GM23338 (cell line): ENCODE measurements at regions not wholly inside any gene's neighbourhood (a gene's known extent, or its start where the extent isn't known, plus 50 kb on each side); places are given as distances from the start of the nearest gene placed in this dataset.

Source experiments
- ATAC-seq: fragments of 200-7000 bp; cut with Tn5 transposase; 3 replicates; pipeline ENCODE4 v1.9.1; 2020
- DNase-seq: peaks from one replicate; pipeline ENCODE4 v3.0.0-alpha.2; 2015; ENCODE audit warnings: low spot score
- H2AFZ ChIP-seq: fragments of 200-600 bp; sonication (generic); 2 replicates; pipeline ENCODE4 v1.8.0; 2016; ENCODE audit warnings: antibody characterized with exemption, mild to moderate bottlenecking, moderate library complexity
- H3F3A ChIP-seq: fragments of 200-600 bp; sonication (generic); replicated peaks from 2 replicates; pipeline ENCODE4 v1.8.0; 2017; ENCODE audit warnings: antibody characterized with exemption, mixed run types, low read depth
- H3K27ac ChIP-seq: fragments of 200-600 bp; sonication (generic); 2 replicates; pipeline ENCODE4 v1.6.1; 2016; ENCODE audit warnings: low read depth
- H3K27me3 ChIP-seq: fragments of 200-600 bp; sonication (generic); 2 replicates; pipeline ENCODE4 v1.8.0; 2016; ENCODE audit warnings: mild to moderate bottlenecking, mixed run types, moderate library complexity; ENCODE audit not compliant: insufficient read depth
- H3K36me3 ChIP-seq: fragments of 200-600 bp; sonication (generic); 2 replicates; pipeline ENCODE4 v1.8.0; 2016; ENCODE audit warnings: mild to moderate bottlenecking; ENCODE audit not compliant: insufficient read depth
- H3K4me1 ChIP-seq: fragments of 200-600 bp; sonication (generic); 2 replicates; pipeline ENCODE4 v1.8.0; 2016; ENCODE audit warnings: mild to moderate bottlenecking, moderate library complexity; ENCODE audit not compliant: insufficient read depth
- H3K4me2 ChIP-seq: fragments of 200-600 bp; sonication (generic); 2 replicates; pipeline ENCODE4 v1.7.1; 2017; ENCODE audit warnings: mixed run types
- H3K4me3 ChIP-seq: fragments of 200-600 bp; sonication (generic); 2 replicates; pipeline ENCODE4 v1.6.1; 2016; ENCODE audit warnings: mixed run types
- H3K79me2 ChIP-seq: fragments of 200-600 bp; sonication (generic); replicated peaks from 2 replicates; pipeline ENCODE4 v1.8.0; 2017; ENCODE audit warnings: mild to moderate bottlenecking; ENCODE audit not compliant: insufficient read depth
- H3K9me2 ChIP-seq: fragments of 200-600 bp; sonication (generic); 2 replicates; pipeline ENCODE4 v1.8.0; 2017; ENCODE audit not compliant: insufficient read depth
- H4K20me1 ChIP-seq: fragments of 200-600 bp; sonication (generic); replicated peaks from 2 replicates; pipeline ENCODE4 v1.8.0; 2017; ENCODE audit warnings: mild to moderate bottlenecking; ENCODE audit not compliant: insufficient read depth
- H3K27ac Mint-ChIP-seq: 2 replicates; pipeline ENCODE4 v1.8.0; 2020; ENCODE audit warnings: inconsistent platforms, mild to moderate bottlenecking, moderate library complexity, mixed read lengths
- H3K27me3 Mint-ChIP-seq: 3 replicates; pipeline ENCODE4 v1.8.0; 2022; ENCODE audit warnings: low read depth, mild to moderate bottlenecking, moderate library complexity, mixed read lengths, inconsistent platforms; ENCODE audit not compliant: insufficient read depth, poor library complexity
- H3K36me3 Mint-ChIP-seq: 3 replicates; pipeline ENCODE4 v1.8.0; 2021; ENCODE audit warnings: low read depth, mild to moderate bottlenecking, inconsistent platforms, moderate library complexity, mixed read lengths
- H3K4me1 Mint-ChIP-seq: 3 replicates; pipeline ENCODE4 v1.8.0; 2020; ENCODE audit warnings: mild to moderate bottlenecking, inconsistent platforms, mixed read lengths
- H3K4me3 Mint-ChIP-seq: 3 replicates; pipeline ENCODE4 v1.8.0; 2021; ENCODE audit warnings: moderate library complexity, mild to moderate bottlenecking, inconsistent platforms, mixed read lengths
- H3K9me3 Mint-ChIP-seq: 3 replicates; pipeline ENCODE4 v1.8.0; 2020; ENCODE audit warnings: moderate library complexity, mild to moderate bottlenecking, inconsistent platforms, mixed read lengths
- CREB1 ChIP-seq: fragments of 250-450 bp; sonication (Bioruptor Pico); IDR thresholded peaks from 2 replicates; pipeline ENCODE4 v1.5.0; 2020; ENCODE audit warnings: low read depth, mild to moderate bottlenecking, moderate library complexity
- EZH2 ChIP-seq: fragments of 200-600 bp; sonication (generic); IDR thresholded peaks from one replicate; pipeline ENCODE4 v1.8.0; 2017; ENCODE audit warnings: antibody characterized with exemption, mild to moderate bottlenecking, low read depth; ENCODE audit not compliant: unreplicated experiment
- JUNB ChIP-seq: IDR thresholded peaks from one replicate; pipeline ENCODE4 v1.6.1; 2016; ENCODE audit warnings: antibody characterized with exemption; ENCODE audit not compliant: unreplicated experiment
- NANOG ChIP-seq: IDR thresholded peaks from 2 replicates; pipeline ENCODE4 v1.6.1; 2016; ENCODE audit warnings: antibody characterized with exemption, borderline replicate concordance
- REST ChIP-seq: IDR thresholded peaks from one replicate; pipeline ENCODE4 v1.6.1; 2018; ENCODE audit warnings: antibody characterized with exemption; ENCODE audit not compliant: unreplicated experiment
- STAT1 ChIP-seq: IDR thresholded peaks from one replicate; pipeline ENCODE4 v1.6.1; 2016; ENCODE audit warnings: antibody characterized with exemption; ENCODE audit not compliant: unreplicated experiment
- ZNF331 ChIP-seq: fragments of 250-450 bp; sonication (Bioruptor Pico); IDR thresholded peaks from 2 replicates; pipeline ENCODE4 v1.5.0; 2020; ENCODE audit warnings: low read depth, mild to moderate bottlenecking, moderate library complexity
- TF ChIP-seq, protein P1 (sequence below): IDR thresholded peaks from 2 replicates; pipeline ENCODE4 v1.6.1; 2016; ENCODE audit warnings: antibody characterized with exemption
- TF ChIP-seq, protein P2 (sequence below): fragments of 250-450 bp; sonication (Bioruptor Pico); IDR thresholded peaks from 2 replicates; pipeline ENCODE4 v1.5.0; 2020; ENCODE audit warnings: mild to moderate bottlenecking, moderate library complexity

DNA sequence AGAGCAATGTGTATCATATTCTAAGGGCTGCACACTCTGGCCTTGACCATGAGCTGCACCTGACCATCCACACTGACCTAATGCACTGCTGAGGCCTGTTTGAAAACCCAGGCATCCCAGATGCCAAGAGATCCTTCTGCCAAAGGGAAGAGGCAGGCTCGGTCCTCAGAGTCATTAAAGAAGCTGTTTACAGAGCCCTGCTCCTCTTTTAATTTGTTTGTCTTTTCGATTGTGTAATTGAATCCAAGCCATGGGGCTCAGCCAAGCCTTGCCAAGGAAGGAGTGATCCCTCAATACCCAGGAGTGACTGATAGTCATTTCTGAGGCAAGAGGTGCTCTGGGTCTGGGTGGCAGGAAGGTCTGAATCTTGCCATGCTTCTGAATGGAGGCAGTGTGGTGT lies 94.5 kb upstream of the ISX start:
- H3K27ac ChIP-seq, result no peak overlapping the region
- H3K9me2 ChIP-seq, result no peaks in the 10 kb centered on the region
- peaks cover 7% of the 10 kb centered on the region; the same call in 2 of the 3 replicates for H3K36me3 Mint-ChIP-seq
- H4K20me1 ChIP-seq, result no peaks in the 10 kb centered on the region
- H3K27me3 ChIP-seq, result no peaks in the 10 kb centered on the region
- H3K36me3 ChIP-seq, result no peaks in the 10 kb centered on the region
- H3K4me3 Mint-ChIP-seq, result no peak overlapping the region
- H3K27ac Mint-ChIP-seq, result 0 out of 2 replicates have a peak overlapping the region, but pooled peaks have one; percentile 57
- no peaks in the 10 kb centered on the region for H3K79me2 ChIP-seq
- no peak overlapping the region for H3K4me2 ChIP-seq
- DNase-seq (no peak), ATAC-seq (no peak)
- no peak overlapping the region for H3K4me3 ChIP-seq
- peaks cover 13% of the 10 kb centered on the region for H3K27me3 Mint-ChIP-seq
- no peak for TF ChIP-seq STAT1
- no peak for TF ChIP-seq NANOG
- TF ChIP-seq, protein P1, sequence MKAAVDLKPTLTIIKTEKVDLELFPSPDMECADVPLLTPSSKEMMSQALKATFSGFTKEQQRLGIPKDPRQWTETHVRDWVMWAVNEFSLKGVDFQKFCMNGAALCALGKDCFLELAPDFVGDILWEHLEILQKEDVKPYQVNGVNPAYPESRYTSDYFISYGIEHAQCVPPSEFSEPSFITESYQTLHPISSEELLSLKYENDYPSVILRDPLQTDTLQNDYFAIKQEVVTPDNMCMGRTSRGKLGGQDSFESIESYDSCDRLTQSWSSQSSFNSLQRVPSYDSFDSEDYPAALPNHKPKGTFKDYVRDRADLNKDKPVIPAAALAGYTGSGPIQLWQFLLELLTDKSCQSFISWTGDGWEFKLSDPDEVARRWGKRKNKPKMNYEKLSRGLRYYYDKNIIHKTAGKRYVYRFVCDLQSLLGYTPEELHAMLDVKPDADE, result no peak
- TF ChIP-seq REST, result no peak
- no peak for TF ChIP-seq EZH2
- no peak for TF ChIP-seq JUNB
- TF ChIP-seq, protein P2, sequence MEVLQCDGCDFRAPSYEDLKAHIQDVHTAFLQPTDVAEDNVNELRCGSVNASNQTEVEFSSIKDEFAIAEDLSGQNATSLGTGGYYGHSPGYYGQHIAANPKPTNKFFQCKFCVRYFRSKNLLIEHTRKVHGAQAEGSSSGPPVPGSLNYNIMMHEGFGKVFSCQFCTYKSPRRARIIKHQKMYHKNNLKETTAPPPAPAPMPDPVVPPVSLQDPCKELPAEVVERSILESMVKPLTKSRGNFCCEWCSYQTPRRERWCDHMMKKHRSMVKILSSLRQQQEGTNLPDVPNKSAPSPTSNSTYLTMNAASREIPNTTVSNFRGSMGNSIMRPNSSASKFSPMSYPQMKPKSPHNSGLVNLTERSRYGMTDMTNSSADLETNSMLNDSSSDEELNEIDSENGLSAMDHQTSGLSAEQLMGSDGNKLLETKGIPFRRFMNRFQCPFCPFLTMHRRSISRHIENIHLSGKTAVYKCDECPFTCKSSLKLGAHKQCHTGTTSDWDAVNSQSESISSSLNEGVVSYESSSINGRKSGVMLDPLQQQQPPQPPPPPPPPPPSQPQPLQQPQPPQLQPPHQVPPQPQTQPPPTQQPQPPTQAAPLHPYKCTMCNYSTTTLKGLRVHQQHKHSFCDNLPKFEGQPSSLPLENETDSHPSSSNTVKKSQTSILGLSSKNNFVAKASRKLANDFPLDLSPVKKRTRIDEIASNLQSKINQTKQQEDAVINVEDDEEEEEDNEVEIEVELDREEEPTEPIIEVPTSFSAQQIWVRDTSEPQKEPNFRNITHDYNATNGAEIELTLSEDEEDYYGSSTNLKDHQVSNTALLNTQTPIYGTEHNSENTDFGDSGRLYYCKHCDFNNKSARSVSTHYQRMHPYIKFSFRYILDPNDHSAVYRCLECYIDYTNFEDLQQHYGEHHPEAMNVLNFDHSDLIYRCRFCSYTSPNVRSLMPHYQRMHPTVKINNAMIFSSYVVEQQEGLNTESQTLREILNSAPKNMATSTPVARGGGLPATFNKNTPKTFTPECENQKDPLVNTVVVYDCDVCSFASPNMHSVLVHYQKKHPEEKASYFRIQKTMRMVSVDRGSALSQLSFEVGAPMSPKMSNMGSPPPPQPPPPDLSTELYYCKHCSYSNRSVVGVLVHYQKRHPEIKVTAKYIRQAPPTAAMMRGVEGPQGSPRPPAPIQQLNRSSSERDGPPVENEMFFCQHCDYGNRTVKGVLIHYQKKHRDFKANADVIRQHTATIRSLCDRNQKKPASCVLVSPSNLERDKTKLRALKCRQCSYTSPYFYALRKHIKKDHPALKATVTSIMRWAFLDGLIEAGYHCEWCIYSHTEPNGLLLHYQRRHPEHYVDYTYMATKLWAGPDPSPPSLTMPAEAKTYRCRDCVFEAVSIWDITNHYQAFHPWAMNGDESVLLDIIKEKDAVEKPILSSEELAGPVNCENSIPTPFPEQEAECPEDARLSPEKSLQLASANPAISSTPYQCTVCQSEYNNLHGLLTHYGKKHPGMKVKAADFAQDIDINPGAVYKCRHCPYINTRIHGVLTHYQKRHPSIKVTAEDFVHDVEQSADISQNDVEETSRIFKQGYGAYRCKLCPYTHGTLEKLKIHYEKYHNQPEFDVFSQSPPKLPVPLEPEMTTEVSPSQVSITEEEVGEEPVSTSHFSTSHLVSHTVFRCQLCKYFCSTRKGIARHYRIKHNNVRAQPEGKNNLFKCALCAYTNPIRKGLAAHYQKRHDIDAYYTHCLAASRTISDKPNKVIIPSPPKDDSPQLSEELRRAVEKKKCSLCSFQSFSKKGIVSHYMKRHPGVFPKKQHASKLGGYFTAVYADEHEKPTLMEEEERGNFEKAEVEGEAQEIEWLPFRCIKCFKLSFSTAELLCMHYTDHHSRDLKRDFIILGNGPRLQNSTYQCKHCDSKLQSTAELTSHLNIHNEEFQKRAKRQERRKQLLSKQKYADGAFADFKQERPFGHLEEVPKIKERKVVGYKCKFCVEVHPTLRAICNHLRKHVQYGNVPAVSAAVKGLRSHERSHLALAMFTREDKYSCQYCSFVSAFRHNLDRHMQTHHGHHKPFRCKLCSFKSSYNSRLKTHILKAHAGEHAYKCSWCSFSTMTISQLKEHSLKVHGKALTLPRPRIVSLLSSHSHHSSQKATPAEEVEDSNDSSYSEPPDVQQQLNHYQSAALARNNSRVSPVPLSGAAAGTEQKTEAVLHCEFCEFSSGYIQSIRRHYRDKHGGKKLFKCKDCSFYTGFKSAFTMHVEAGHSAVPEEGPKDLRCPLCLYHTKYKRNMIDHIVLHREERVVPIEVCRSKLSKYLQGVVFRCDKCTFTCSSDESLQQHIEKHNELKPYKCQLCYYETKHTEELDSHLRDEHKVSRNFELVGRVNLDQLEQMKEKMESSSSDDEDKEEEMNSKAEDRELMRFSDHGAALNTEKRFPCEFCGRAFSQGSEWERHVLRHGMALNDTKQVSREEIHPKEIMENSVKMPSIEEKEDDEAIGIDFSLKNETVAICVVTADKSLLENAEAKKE (CRISPR knock-in tag), result no peak
- no peak for TF ChIP-seq ZNF331 (CRISPR knock-in tag)
- no peak for TF ChIP-seq CREB1 (CRISPR knock-in tag)
- no peak overlapping the region for H2AFZ ChIP-seq
- no peaks in the 10 kb centered on the region for H3F3A ChIP-seq
- peaks cover 69% of the 10 kb centered on the region for H3K9me3 Mint-ChIP-seq
- peaks cover 23% of the 10 kb centered on the region for H3K4me1 Mint-ChIP-seq
- peaks cover 16% of the 10 kb centered on the region; the same call in 1 of the 2 replicates for H3K4me1 ChIP-seq
